Mucosa of descending colon (tissue), 3 donors: ENCODE measurements at regions not wholly inside any gene's neighbourhood (a gene's known extent, or its start where the extent isn't known, plus 50 kb on each side); places are given as distances from the start of the nearest gene placed in this dataset.

Source experiments
- ATAC-seq: fragments of 200-7000 bp; cut with Tn5 transposase; one replicate; pipeline ENCODE4 v1.9.1; 2020; ENCODE audit warnings: mild to moderate bottlenecking, moderate library complexity
- DNase-seq, 3 donors: peaks; one replicate each; pipeline ENCODE4 v3.0.0-alpha.2; 2020
- H3K36me3 ChIP-seq: fragments of 200-600 bp; one replicate; pipeline ENCODE4 v1.8.0; 2021; ENCODE audit warnings: low read depth, mild to moderate bottlenecking
- H3K4me1 ChIP-seq: fragments of 200-600 bp; one replicate; pipeline ENCODE4 v1.8.0; 2021; ENCODE audit warnings: low read depth, mild to moderate bottlenecking
- H3K4me3 ChIP-seq: fragments of 200-600 bp; one replicate; pipeline ENCODE4 v1.8.0; 2021; ENCODE audit warnings: mild to moderate bottlenecking
- H3K9me3 ChIP-seq: fragments of 200-600 bp; one replicate; pipeline ENCODE4 v1.8.0; 2021; ENCODE audit warnings: mild to moderate bottlenecking
- CTCF ChIP-seq: fragments of 200-600 bp; IDR thresholded peaks from one replicate; pipeline ENCODE4 v1.8.0; 2022; ENCODE audit warnings: antibody characterized with exemption, mild to moderate bottlenecking
- intact Hi-C, 2 donors: fragments of 100-400 bp; cut with DNase I in 1 of 2; cut with micrococcal nuclease in 1 of 2; formaldehyde crosslinking; loops; one replicate each; pipeline versions ENCODE4 v1.11.0 to v1.11.1; 2022; cut with DNase I, micrococcal nuclease
- donor health status: DM: no; HTN: no; CAD: no; lungs with moderate emphysema.
- donor health status: DM: no; HTN: no; CAD: no.
- donor health status: DM: no; HTN: yes; CAD: no.

- ATAC-seq (no peak), DNase-seq (no peak)
- intact Hi-C loops, result no loop called here
- H3K4me3 ChIP-seq, result no peak overlapping the region
- H3K4me1 ChIP-seq, result no peaks in the 10 kb centered on the region
- H3K36me3 ChIP-seq, result no peaks in the 10 kb centered on the region
- no peaks in the 10 kb centered on the region for H3K9me3 ChIP-seq
- TF ChIP-seq CTCF, result no peak
These were observed 114.5 kb downstream of the BOD1 start for GRCh38 chr5:173501922-173502321.

- Histone ChIP-seq H3K9me3 (no peaks in the 10 kb centered on the region), H3K4me3 (no peak overlapping the region), H3K36me3 (no peaks in the 10 kb centered on the region), H3K4me1 (no peaks in the 10 kb centered on the region)
- TF ChIP-seq CTCF, result no peak
- ATAC-seq (no peak), DNase-seq (no peak)
- intact Hi-C loops, result no loop called here
These were observed 115.2 kb downstream of the BOD1 start for GRCh38 chr5:173501271-173501670.

- intact Hi-C loops, result no loop called here
- no peak for DNase-seq
- Histone ChIP-seq H3K4me1 (no peaks in the 10 kb centered on the region), H3K9me3 (no peaks in the 10 kb centered on the region), H3K36me3 (no peaks in the 10 kb centered on the region), H3K4me3 (no peak overlapping the region)
- no peak for TF ChIP-seq CTCF
- ATAC-seq, result no peak
These were observed 116.3 kb downstream of the BOD1 start for GRCh38 chr5:173500213-173500560.

GRCh38 chr5:173499471-173500212 lies 116.8 kb downstream of the BOD1 start:
- no peak for TF ChIP-seq CTCF
- no peaks in the 10 kb centered on the region for H3K9me3 ChIP-seq
- DNase-seq (no peak), ATAC-seq (no peak)
- H3K4me1 ChIP-seq, result no peaks in the 10 kb centered on the region
- no peaks in the 10 kb centered on the region for H3K36me3 ChIP-seq
- intact Hi-C loops, result no loop called here
- H3K4me3 ChIP-seq, result no peak overlapping the region

- TF ChIP-seq CTCF, result no peak
- Histone ChIP-seq H3K9me3 (no peaks in the 10 kb centered on the region), H3K4me1 (no peaks in the 10 kb centered on the region), H3K4me3 (no peak overlapping the region), H3K36me3 (no peaks in the 10 kb centered on the region)
- ATAC-seq (no peak), DNase-seq (no peak)
- intact Hi-C loops, result no loop called here
These were observed 117.5 kb downstream of the BOD1 start for GRCh38 chr5:173498739-173499470.
